GM19467 (cell line): ENCODE measurements at regions not wholly inside any gene's neighbourhood (a gene's known extent, or its start where the extent isn't known, plus 50 kb on each side); places are given as distances from the start of the nearest gene placed in this dataset.

Experiments used
- ATAC-seq: cut with Tn5 transposase; IDR thresholded peaks from one replicate; pipeline ENCODE4 v1.9.1; 2021; ENCODE audit warnings: mild to moderate bottlenecking, moderate library complexity; ENCODE audit not compliant: unreplicated experiment

DNA sequence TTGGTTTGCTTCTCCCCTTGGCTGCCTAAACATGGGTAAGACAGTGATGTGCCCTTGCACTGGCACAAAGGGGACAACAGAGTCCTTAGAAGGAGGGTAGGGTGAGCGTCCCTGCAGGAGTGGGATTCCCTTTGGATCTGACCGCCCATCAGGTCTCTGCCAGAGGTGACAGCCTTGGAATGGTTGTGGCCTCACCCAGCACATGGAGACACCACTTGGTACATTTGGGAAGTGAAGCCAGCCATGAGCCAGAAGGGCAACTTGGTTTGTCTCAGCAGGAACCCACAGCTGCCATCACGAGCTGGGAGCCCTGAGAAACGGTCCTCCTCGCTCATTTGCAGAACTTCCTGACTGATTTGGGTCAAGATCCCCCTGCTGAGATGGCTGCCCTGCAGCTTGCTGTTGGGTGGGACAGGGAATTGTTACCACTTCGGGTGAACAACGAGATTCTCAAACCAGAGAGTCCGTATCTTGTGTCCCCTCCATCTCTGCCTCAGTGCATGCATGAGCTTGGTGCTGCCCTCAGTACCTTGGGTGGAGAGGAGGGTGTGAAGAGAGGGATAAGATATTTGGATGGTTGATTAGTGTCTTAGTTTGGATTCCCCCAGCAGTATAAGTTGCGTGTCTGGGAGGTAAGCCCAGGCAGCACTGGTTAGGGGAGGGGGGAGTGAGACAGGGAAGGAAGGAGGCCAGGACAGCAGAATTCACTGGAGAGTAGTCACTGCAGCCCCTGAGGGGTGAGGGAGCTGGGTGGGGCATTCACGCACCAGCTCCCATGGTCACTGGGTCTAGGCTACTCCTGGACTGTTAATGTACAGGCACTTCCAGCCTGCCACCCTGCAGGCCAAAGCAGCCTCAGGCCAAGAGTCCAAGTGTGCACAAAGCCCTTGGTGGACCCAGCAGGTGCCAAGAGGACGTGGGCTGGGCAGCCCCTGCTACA lies 168.8 kb upstream of the TOPAZ1 start:
- ATAC-seq: no peak

- no peak for ATAC-seq
Observed at GRCh38 chr3:44074181-44074580, 167.5 kb upstream of the TOPAZ1 start.

DNA sequence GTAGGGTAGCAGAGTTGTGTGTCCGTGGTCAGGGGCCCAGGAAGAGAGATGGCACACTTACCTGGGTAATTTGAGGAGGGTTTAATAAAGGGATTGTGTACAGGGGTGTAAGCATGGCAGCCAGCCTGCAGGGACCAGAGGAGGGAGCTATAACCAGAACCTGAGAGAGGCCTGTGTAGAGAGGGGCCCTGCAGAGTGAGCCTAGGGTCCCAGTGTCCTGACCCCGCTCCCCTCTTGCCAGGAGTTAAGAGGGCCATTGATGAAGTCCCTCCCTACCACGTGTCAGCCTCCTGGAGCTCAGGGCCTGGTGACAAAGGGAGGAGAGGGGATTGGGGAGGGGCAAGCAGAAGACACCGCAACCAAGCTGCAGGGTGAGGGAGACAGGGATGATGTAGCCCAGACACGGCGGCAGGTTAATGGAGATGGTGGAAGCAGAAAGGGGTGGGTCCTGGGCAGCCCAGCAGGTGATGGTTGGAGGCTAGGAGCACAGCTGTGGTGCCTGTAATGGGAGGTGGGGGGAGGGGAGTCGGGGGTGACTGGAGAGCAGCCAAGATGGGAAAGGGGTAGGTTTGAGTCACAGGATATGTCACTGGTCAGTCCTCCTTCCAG lies 165.4 kb upstream of the TOPAZ1 start:
- ATAC-seq: no peak

- ATAC-seq: no peak
Observed at GRCh38 chr3:44077267-44077666, 164.4 kb upstream of the TOPAZ1 start.

- no peak for ATAC-seq
Observed at GRCh38 chr3:44078863-44079262, 162.8 kb upstream of the TOPAZ1 start.

DNA sequence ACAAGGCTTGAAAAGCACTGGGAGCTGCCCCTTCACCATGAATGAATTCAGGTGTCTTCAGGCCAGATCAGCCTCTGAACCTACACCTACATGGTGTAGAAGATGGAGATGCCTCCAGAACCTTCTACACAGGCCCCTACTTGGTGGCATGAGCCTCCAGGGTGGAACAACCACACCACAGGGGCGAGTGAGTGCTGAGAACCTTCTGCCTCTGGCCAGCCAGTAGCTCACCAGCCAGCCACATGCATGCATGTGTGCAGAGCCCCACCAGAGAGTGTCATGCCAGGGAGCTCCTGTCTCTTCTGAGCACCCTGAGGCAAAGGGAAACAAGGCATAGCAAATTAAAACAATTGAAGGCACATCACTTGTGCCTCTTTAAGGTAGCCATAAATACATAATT lies 161.8 kb upstream of the TOPAZ1 start:
- no peak for ATAC-seq

- ATAC-seq: no peak
Observed at GRCh38 chr3:44080474-44081072, 161.1 kb upstream of the TOPAZ1 start.

DNA sequence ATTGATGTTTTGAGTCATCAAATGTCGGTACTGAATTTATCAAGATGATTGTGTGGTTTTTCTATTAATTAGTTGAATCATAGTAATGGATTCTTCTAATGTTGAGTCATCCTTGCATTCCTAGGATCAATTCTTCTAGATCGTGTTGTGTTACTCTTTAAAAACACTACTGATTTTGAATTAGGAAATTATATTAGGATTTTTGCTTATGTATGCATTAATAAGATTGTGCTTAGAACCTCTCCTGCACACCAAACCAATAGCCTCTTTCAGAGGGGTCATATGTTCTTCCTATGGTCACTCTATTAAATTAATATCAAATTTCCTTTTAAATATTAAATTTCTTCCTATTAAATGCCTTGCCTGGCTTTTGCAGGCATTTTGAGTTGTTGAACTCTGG lies 151.7 kb upstream of the TOPAZ1 start:
- no peak for ATAC-seq

DNA sequence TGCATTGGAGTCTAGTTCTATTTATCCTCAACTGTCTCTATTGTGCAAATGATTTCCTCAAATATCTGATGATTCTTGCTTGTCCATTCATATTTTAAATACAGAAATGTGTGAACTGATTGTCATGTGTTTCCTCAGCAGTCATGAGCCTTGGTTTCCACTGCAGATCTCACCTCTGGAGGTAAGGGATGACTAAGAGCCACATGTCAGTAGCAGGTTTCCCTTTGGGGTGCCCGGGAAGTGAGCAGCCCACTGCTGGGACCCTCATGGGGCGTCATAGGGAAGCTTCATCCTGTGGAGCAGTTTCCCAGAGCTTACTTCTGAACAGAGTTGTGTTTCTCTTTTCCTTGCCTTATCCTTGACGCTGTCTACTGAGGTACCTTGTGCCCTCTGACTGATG lies 149.2 kb upstream of the TOPAZ1 start:
- ATAC-seq: no peak

- no peak for ATAC-seq
Observed at GRCh38 chr3:44093531-44093930, 148.2 kb upstream of the TOPAZ1 start.

DNA sequence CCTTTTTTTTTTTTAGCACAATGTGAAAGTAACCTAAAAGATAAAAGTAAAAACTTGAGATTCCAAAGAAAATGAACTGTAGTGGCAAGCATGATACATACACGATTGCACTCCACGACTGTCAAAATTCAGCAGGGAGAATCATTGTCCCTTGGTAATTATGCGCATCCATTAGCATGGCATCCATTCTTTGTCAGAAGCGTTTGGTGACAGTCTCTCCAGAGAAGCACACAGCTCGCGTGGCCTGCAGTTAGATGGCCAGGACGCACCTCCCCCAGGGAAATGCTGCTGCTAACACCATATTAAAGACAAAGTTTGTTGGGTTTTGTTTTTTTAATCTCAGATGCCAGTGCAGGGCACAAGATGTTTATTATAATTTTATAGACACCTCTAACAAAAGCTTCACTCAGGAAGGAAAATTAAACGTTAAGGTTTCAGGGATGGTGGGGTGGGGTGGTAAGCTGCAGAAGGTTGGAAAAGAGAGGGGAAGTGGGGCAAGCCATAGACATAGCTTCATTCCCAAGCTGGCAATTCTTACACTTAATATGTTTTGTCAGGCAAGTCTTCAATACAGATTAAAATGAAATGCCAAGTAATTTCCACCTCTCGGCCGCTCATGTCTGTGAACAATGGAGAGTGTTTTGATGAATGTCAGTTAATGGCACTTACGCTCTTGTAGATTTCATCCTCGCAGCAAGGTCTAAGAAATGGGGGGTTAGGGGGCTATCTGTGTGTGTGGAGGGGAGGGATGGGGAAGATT lies 142.8 kb upstream of the TOPAZ1 start:
- no peak for ATAC-seq

DNA sequence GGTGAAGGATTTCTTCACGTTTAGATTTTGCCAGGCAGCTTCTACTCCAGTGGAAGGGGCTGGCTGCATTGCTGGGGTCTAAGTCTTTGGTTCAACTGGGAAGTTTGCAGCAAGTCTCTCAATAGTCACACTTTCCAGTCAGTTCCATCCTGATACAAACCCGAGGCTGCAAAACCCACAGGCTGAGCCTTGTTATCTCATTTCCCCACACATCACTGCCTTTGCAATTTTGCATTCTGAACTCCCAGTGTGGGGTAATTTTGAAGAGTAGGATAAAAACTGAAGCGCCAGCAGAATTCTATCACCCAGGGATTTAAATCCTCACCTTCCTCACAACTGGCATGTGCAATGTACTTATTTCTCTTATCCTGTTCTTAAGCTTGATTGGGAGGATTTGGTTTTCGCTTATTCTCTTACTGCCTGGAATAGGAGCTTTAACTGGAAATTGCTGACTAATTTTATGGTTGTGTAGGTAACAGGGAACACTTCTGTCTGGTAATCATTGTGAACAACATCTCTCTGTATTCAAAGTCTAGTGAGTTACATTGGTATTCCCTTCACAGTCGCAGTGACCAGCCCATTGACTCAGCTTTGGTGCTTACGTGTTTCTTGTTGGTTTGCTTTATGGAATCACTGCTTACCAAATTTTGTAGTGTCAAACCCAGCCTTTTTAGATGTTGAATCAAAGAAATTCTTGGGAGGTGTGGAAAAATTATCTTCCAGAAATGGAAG lies 142.0 kb upstream of the TOPAZ1 start:
- no peak for ATAC-seq

DNA sequence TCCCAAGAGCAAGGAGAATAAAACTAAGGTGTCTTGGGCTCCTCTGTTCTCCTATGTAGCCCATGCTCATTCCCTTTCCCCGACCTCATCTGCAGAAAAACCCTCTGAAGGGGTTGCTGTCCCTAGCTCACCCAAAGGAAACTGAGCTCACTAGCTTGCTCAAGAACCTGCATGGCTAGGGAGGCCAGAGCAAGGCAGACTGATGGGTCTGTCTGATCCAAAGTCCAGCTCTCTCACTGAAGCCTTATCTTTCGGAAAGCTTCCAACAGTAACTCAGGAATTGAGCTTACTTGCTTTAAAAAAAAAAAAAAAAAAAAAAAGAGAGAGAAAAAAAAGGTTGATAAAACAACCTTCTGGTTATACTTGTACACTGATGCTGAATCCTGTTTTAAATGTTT lies 141.4 kb upstream of the TOPAZ1 start:
- ATAC-seq: no peak

DNA sequence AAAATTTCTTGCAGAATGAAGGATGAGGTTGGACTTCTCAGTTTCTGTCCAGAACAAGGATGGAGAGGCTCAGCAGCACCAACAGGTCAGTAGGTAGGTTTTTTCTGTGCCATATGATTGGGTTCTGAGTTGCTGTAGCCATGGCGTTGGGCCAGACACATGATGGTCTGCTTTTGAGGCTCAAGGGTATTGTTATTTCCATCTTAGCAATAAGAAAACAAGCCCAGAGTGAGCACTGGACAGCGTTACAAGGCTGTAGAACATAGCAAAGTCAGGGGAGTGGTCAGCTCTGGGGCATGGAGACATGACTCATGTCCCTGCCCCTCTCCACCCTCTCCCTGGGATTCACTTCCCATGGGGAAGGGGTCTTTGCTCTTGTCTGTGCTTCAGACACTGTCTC lies 137.6 kb upstream of the TOPAZ1 start:
- ATAC-seq: no peak

DNA sequence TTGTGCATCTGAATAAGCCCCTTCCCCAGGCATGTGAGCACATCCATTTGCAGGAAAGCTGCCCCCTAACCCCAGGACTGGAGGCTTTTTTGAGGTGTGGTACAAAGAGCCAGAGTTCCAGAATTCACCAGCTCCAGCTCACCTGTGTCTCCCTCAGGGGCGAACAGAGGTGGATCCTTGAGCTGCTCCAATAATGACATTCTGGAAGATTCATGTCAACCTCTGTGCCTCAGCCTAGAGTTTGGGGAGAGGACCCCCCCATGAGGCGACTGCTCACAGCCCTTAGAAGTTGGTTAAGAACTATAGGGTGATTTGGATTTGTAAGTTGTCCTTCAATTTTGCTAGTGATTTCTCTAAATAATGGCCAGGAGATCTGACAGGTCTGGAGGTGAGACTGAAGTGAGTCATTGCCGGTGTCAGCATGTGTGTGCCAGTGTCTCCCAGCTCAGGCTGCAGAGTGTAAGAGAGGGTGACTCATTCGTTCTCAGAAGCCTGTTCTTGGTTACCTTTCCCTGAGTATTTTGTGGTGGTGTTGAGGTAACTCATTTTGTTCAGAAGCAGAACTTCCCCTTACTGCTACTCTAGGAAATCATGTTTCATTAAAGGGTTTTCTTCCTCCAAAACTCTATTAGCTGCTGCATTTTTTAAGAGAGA lies 136.9 kb upstream of the TOPAZ1 start:
- peak; percentile 59 for ATAC-seq

- no peak for ATAC-seq
Observed at GRCh38 chr3:44105571-44105970, 136.1 kb upstream of the TOPAZ1 start.

GRCh38 chr3:44106756-44107155 lies 134.9 kb upstream of the TOPAZ1 start:
- no peak for ATAC-seq

DNA sequence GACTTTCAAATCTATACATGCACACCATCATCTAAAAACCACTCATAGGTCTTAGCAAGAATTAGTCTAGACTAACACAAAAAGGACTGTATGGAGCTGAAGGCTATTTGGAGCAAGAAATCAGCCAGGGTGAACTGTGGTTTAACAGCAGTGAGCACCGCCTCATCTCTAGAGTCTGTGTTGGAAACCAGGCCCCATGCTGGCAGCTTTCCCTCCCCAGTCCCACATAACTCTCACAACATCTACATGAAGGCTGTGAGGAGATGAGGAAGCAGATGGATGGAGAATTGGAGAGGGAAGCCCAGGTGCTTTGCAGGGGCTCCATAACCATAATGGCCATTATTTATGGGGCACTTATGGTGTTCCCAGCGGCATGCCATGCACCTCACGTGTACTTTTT lies 133.2 kb upstream of the TOPAZ1 start:
- no peak for ATAC-seq

DNA sequence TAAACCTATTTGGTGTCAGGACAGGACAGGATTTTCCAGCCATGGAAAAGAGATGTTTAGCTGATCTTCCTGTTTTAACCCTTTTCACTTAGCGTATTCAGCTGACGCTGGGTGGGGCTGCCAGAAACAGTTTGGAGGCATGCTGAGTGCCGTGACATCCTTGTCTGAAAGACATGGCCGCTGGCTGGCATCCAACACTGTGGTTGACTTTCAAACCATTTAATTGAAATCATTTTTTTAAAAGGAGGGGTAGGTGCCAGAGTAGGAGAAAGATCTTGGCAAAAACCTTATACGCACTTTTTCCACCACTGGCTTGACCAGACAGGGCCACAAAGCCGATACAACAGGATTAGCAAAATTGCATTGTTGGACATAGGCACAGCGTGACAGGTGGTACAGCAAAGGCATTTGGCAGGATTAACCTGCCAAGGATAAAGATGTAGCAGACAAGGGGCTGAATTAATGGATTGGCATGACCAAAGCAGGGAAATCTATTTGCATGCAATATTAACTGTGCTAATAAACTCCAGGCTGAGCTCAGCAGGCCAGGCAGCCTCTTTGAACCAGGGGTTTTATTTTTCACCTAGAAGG lies 131.8 kb upstream of the TOPAZ1 start:
- ATAC-seq: no peak

- ATAC-seq: no peak
Observed at GRCh38 chr3:44110648-44111047, 131.0 kb upstream of the TOPAZ1 start.
